Activated T-helper 1 cell treated with Interleukin-2 at 50 U/mL for 16 hours (primary cell): ENCODE measurements at regions not wholly inside any gene's neighbourhood (a gene's known extent, or its start where the extent isn't known, plus 50 kb on each side); places are given as distances from the start of the nearest gene placed in this dataset.

Experiments used
- DNase-seq: peaks from one replicate; pipeline ENCODE4 v3.0.0-alpha.2; 2020; ENCODE audit warnings: low read depth

GRCh38 chr17:77888242-77889134 is 70.0 kb upstream of the TNRC6C start:
- no peak for DNase-seq

- no peak for DNase-seq
These were observed 69.4 kb upstream of the TNRC6C start for GRCh38 chr17:77889135-77889505.

GRCh38 chr17:77889866-77890760 is 68.4 kb upstream of the TNRC6C start:
- no peak for DNase-seq

DNA sequence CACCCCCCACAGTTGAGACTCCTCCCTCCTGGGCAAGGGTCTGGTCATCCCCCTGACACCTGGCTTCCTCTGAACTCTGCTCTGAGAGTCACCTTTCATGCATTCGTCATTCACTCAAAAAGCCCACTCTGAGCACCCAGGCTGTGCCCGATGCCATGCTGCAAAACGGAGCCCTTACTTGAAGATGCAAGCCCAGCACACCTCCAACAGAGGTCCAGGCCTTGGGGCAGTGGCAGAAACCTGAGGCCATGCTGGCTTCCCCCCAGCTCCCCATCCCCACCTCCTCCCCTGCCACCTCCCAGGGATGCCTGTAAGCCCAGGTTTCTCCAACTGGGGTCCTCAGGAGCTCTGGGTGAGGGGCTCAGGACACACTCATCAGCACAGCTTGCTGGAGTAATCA is 67.7 kb upstream of the TNRC6C start:
- DNase-seq, result no peak

- DNase-seq, result no peak
These were observed 66.9 kb upstream of the TNRC6C start for GRCh38 chr17:77891602-77892001.

- DNase-seq, result no peak
These were observed 66.5 kb upstream of the TNRC6C start for GRCh38 chr17:77892031-77892430.

DNA sequence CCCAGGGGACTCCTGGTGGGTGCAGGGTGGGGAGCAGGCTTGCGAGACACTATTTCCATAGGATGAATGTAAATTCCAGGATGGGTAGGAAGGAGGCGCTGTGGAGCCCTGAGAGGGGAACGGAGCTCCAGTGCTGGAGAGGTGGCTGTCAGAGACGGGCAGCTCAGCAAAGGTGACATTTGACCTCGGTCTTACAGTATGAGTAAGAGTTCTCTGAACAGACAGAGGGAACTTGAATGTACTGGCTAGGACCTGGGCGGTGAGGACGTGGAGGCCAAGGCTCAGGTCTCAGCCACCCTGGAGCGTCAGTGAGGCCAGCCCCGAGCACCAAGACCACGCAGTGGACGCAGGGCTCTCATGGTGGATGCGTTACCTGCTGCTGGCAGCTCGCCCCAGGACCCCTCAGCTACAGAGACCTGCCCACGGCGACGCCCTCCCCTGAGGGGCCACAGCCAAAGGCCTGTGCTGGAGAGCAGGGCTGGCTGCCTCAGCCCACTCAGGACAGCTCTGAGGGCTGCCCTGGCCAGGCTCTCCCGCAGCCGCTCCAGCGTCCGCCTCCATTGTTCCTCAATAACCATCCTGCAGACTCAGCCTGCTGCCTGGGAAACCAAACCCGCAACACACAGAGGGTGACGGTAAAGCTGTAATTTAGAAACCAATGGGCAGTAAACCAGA is 65.9 kb upstream of the TNRC6C start:
- DNase-seq, result no peak

- no peak for DNase-seq
These were observed 65.1 kb upstream of the TNRC6C start for GRCh38 chr17:77893144-77894044.

DNA sequence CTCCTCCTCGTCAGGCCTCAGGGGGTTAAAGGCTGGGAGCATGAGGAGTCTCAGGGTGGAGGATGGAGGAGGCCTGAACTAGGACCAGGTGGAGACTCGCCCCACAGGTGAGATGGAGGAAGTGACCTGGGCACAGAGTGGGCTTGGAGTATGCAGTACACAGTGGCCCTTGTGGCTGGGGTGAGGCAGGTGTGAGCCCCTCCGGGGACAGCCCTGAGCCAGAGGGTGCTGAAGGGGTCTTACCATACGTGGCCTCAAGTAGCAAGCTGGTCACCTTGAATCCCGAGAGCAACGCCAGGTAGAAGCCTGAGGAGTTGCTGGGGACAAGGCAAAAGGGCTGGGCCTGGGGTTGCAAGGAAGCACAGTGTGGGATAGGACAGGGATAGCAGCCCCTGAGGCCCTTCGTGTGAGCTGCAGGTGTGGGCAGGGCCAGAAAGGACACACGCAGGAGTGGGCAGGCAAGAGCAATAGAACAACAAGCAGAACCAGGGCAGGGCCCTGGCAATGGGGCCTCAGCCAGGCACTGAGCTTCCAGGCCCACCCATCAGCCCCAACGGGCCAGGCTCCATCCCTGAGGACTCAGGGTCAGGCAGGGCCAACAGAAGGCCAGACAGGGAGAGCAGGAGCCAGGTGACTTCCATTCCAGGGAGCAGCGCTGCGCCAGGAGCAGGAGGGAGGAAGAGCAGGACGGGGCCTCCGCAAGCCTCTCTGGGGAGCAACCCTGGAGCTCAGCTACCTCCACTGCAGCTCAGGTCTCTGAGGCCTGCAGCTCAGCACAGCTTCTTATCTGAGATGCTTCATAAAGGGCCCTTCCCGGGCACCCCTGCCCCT is 64.2 kb upstream of the TNRC6C start:
- DNase-seq, result no peak

DNA sequence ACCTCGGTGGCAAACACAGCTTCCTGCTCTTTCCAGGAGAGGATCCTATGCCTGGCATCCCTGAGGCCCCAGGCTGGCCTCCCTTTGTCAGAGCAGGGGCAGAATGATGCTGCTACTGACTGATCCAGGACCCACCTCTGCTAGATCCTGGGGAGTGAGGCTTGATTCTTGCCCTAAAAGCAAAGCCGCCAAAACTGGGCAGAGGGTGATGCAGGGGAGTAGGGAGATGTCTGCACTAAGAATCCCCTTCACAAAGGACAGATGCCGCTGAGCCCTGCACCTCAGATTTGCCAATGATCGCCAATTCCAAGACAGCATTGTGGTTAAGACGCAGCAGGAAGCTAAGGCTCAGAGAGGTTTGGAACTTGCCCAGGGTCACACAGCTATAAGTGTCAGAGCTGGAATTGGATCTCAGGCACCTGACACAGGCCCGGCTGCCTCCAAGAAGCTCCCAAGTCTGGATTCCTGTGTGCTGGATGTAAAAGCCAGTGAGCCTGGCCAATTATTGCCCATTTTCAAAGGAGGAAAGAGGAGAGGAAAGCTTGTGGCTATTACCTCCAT is 60.7 kb upstream of the TNRC6C start:
- DNase-seq, result no peak

GRCh38 chr17:77898521-77899434 is 59.7 kb upstream of the TNRC6C start:
- no peak for DNase-seq

DNA sequence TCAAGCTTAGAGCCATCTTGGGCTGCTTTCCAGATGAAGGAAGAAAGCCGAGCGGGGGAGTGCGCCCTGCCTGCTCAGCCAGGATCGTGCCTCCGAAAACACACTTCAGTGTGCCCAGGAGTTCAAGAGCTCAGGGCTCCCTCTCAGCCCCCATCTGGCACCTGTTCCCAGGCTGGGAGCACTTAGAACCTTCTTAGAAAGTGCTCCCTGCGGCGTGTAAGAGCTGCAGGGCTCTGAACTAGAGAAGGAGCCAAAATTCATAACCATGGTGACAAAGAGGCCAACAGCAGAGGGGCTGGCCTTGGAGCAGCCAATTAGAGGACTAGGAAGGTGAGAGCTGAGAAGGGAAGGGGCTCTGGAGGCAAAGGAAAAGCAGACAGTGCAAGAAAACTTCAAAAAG is 59.0 kb upstream of the TNRC6C start:
- no peak for DNase-seq

GRCh38 chr17:77901481-77901880 is 57.0 kb upstream of the TNRC6C start:
- DNase-seq, result no peak

DNA sequence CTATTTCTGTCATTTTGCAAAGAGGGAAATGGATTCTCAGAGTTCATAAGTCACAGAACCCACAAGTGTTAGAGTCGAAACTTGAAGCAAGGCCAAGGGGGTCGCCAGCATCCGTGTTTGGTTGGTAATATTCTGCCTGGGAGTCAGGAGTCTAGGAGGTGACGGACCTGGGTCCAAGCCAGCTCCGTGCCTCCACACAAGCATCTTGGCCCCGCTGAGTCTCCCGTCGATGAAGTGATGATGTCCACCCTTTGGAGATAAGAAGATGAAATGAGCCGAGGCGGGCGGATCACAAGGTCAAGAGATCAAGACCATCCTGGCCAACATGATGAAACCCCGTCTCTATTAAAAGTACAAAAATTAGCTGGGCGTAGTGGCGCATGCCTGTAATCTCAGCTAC is 53.2 kb upstream of the TNRC6C start:
- DNase-seq, result no peak

DNA sequence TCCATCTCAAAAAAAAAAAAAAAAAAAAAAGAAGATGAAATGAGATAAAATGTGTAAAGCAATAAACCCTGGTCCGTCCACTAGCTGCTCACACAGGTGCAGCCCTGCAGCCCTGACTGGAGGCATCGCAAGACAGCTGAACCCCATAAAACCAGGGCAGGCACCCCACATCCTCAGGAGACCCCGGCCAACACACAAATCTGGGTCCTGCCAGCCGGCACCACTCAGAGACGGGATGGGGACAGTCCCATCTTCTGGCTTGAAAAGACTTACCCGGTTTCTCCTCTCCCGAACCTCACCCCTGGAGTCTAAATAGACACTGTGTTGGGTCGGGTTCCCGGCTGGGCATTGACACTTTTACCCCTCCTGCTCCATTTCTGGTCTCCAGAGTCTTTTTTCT is 52.7 kb upstream of the TNRC6C start:
- no peak for DNase-seq

DNA sequence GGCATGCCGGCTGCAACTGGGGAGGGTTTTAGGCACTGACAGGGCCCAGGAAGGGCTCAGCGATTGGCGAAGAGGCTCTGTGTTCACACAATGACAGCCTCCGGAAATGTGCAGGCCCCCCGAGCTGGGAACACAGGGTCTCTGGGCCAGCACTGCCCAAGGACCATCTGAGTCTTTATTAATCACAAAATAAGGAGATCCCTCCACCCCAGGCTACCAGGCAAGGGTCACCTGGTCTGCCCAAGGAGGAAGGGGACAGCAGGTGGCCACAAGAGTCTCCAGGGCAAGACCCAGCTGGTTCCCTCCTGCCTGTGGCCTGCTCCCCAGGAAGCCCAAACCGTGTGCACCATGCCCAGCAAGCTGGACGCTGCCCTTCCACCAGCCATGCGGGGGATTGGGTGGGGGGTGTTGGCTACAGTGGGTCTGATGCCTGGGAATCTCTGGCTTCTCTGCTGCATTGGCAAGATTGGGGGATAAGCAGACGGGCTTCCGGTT is 52.1 kb upstream of the TNRC6C start:
- DNase-seq, result no peak

GRCh38 chr17:77907497-77908461 is 50.7 kb upstream of the TNRC6C start:
- DNase-seq, result no peak

GRCh38 chr17:77908501-77908900 is 50.0 kb upstream of the TNRC6C start:
- no peak for DNase-seq
